A549 (cell line): ENCODE measurements at regions not wholly inside any gene's neighbourhood (a gene's known extent, or its start where the extent isn't known, plus 50 kb on each side); places are given as distances from the start of the nearest gene placed in this dataset.

Source experiments
- ATAC-seq, 2 experiments: fragments of 200-7000 bp in 1 of 2; fragments of >200 bp in 1 of 2; cut with Nextera tagmentation in 1 of 2; cut with Tn5 transposase in 1 of 2; 3 replicates each; pipeline versions ENCODE4 v1.8.0 to v1.9.1; 2018 to 2020; ENCODE audit warnings: mild to moderate bottlenecking in 1 of 2, moderate library complexity in 1 of 2
- CTCF ChIA-PET: fragments of 300-600 bp; sonication (Branson Sonifier 250); formaldehyde crosslinking; extraction: SDS; loops from one replicate; lab custom pipeline; 2021; ENCODE audit warnings: antibody characterized with exemption, inconsistent platforms; lab: Yijun Ruan, JAX
- POLR2A ChIA-PET: fragments of 350-600 bp; formaldehyde crosslinking; extraction: SDS; loops from one replicate; lab custom pipeline; 2021; ENCODE audit warnings: antibody characterized with exemption, inconsistent platforms; lab: Yijun Ruan, JAX
- DNase-seq, 2 experiments: peaks; one replicate each; pipeline versions ENCODE4 v3.0.0 to v3.0.0-alpha.2; 2011 to 2016; ENCODE audit warnings: low read depth in 1 of 2, low spot score in 1 of 2
- FAIRE-seq: peaks from 2 replicates; lab custom pipeline; 2011; peaks lifted over from hg19 to GRCh38; lab: Jason Lieb, UNC
- H3K27ac ChIP-seq, 2 experiments: fragments of >200 bp; sonication (Bioruptor Twin); formaldehyde crosslinking; 3 replicates each; pipeline ENCODE4 v1.5.1; 2016 to 2017
- H3K4me1 ChIP-seq: fragments of >200 bp; sonication (Bioruptor Twin); formaldehyde crosslinking; 3 replicates; pipeline ENCODE4 v1.6.1; 2016
- H3K4me2 ChIP-seq: fragments of >200 bp; sonication (Bioruptor Twin); formaldehyde crosslinking; 3 replicates; pipeline ENCODE4 v1.6.1; 2016
- H3K4me3 ChIP-seq: fragments of >200 bp; sonication (Bioruptor Twin); formaldehyde crosslinking; 3 replicates; pipeline ENCODE4 v1.5.1; 2016
- H3K9me3 ChIP-seq: fragments of >200 bp; sonication (Bioruptor Twin); formaldehyde crosslinking; 3 replicates; pipeline ENCODE4 v1.6.1; 2016
- BCL3 ChIP-seq: fragments of >200 bp; sonication (Bioruptor Twin); formaldehyde crosslinking; IDR thresholded peaks from 3 replicates; pipeline ENCODE4 v1.6.1; 2016
- BHLHE40 ChIP-seq: IDR thresholded peaks from 2 replicates; pipeline ENCODE4 v1.6.1; 2012; ENCODE audit warnings: low read depth, low read length, inconsistent platforms
- CEBPB ChIP-seq, 2 experiments: fragments of >200 bp in 1 of 2; sonication (Bioruptor Twin) in 1 of 2; formaldehyde crosslinking in 1 of 2; IDR thresholded peaks; 2 replicates each; pipeline ENCODE4 v1.6.1; 2012 to 2016
- EHF ChIP-seq: fragments of 250-450 bp; sonication (Bioruptor Pico); IDR thresholded peaks from 2 replicates; pipeline ENCODE4 v1.5.0; 2020; ENCODE audit warnings: mild to moderate bottlenecking
- EHMT2 ChIP-seq: fragments of 200-600 bp; sonication (generic); IDR thresholded peaks from 2 replicates; pipeline ENCODE4 v1.6.1; 2016; ENCODE audit warnings: antibody characterized with exemption, low read depth, mild to moderate bottlenecking, moderate library complexity
- GATA3 ChIP-seq: IDR thresholded peaks from 2 replicates; pipeline ENCODE4 v1.6.1; 2012; ENCODE audit warnings: borderline replicate concordance
- HDAC2 ChIP-seq: fragments of 200-600 bp; sonication (generic); IDR thresholded peaks from 2 replicates; pipeline ENCODE4 v1.6.1; 2016
- HEYL ChIP-seq: fragments of 250-450 bp; sonication (Bioruptor Pico); IDR thresholded peaks from 2 replicates; pipeline ENCODE4 v1.8.0; 2021; ENCODE audit warnings: mild to moderate bottlenecking, moderate library complexity
- HOXA7 ChIP-seq: fragments of 250-450 bp; sonication (Bioruptor Pico); IDR thresholded peaks from 2 replicates; pipeline ENCODE4 v1.5.0; 2020; ENCODE audit warnings: mild to moderate bottlenecking, moderate library complexity
- HOXB5 ChIP-seq: fragments of 250-450 bp; sonication (Bioruptor Pico); IDR thresholded peaks from 2 replicates; pipeline ENCODE4 v1.5.0; 2020; ENCODE audit warnings: mild to moderate bottlenecking, moderate library complexity
- KDM5A ChIP-seq: fragments of 200-600 bp; sonication (generic); IDR thresholded peaks from 2 replicates; pipeline ENCODE4 v1.6.1; 2016; ENCODE audit warnings: antibody characterized with exemption, mild to moderate bottlenecking
- MAFK ChIP-seq: fragments of 450-650 bp; IDR thresholded peaks from 2 replicates; pipeline ENCODE4 v1.6.1; 2014; ENCODE audit not compliant: partially characterized antibody
- MAZ ChIP-seq: fragments of 150-350 bp; IDR thresholded peaks from 2 replicates; pipeline ENCODE4 v1.6.1; 2014; ENCODE audit warnings: antibody characterized with exemption, low read depth, low read length, borderline replicate concordance
- MYC ChIP-seq: IDR thresholded peaks from 2 replicates; pipeline ENCODE4 v1.6.1; 2012; ENCODE audit warnings: mild to moderate bottlenecking, inconsistent platforms, low read length, improper control_type of control experiment, borderline replicate concordance
- NPAS2 ChIP-seq: fragments of 250-450 bp; sonication (Bioruptor Pico); IDR thresholded peaks from 2 replicates; pipeline ENCODE4 v1.8.0; 2022; ENCODE audit warnings: mild to moderate bottlenecking, moderate library complexity, borderline replicate concordance
- PBX3 ChIP-seq: IDR thresholded peaks from 2 replicates; pipeline ENCODE4 v1.6.1; 2012
- PHF8 ChIP-seq: fragments of 200-600 bp; sonication (generic); IDR thresholded peaks from 2 replicates; pipeline ENCODE4 v1.6.1; 2016; ENCODE audit warnings: low read depth, mild to moderate bottlenecking, antibody characterized with exemption, moderate library complexity, borderline replicate concordance
- RAD21 ChIP-seq, 2 experiments: fragments of >200 bp in 1 of 2; sonication (Bioruptor Twin) in 1 of 2; formaldehyde crosslinking in 1 of 2; IDR thresholded peaks in 1 of 2; conservative IDR thresholded peaks in 1 of 2; 2 replicates in 1 of 2; 3 replicates in 1 of 2; pipeline ENCODE4 v1.6.1; 2012 to 2018; ENCODE audit warnings: inconsistent platforms in 1 of 2
- REST ChIP-seq: fragments of 200-600 bp; sonication (generic); IDR thresholded peaks from 2 replicates; pipeline ENCODE4 v1.6.1; 2016; ENCODE audit warnings: antibody characterized with exemption, mild to moderate bottlenecking, moderate library complexity
- USF2 ChIP-seq: fragments of 450-650 bp; IDR thresholded peaks from 2 replicates; pipeline ENCODE4 v1.6.1; 2014; ENCODE audit warnings: antibody characterized with exemption
- WGBS: methylation state at CpG from one replicate; pipeline ENCODE4 v1.1.6; 2017; ENCODE audit errors: missing lambda C conversion rate; 5-methylcytosine and 5-hydroxymethylcytosine counted together
- TF ChIP-seq, protein P1 (sequence below): IDR thresholded peaks from 2 replicates; pipeline ENCODE4 v1.6.1; 2012

- ChIA-PET CTCF (interaction anchor here (0.6 kb wide), 1 partner anchor 33 kb away, joined by 3 read pairs; no protein-coding TSS in a partner anchor), POLR2A (no interaction called here)
- no peak for TF ChIP-seq BHLHE40
- TF ChIP-seq USF2, result no peak
- no peak for TF ChIP-seq EHMT2
- no peak for TF ChIP-seq RAD21 (conservative IDR thresholded peaks at IDR 0.05 in 1 of 2, IDR thresholded peaks at IDR 0.05 in 1 of 2)
- no peak for TF ChIP-seq KDM5A
- no peak for TF ChIP-seq PBX3
- no peak for TF ChIP-seq GATA3
- no peak for TF ChIP-seq HOXB5 (CRISPR knock-in tag)
- TF ChIP-seq MAFK, result no peak
- TF ChIP-seq MAZ, result no peak
- TF ChIP-seq, protein P1, sequence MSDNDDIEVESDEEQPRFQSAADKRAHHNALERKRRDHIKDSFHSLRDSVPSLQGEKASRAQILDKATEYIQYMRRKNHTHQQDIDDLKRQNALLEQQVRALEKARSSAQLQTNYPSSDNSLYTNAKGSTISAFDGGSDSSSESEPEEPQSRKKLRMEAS, result no peak
- TF ChIP-seq REST, result no peak
- no peak for TF ChIP-seq NPAS2
- TF ChIP-seq EHF (CRISPR knock-in tag), result no peak
- no peak for TF ChIP-seq HOXA7
- no peak for TF ChIP-seq PHF8
- no peak for TF ChIP-seq MYC
- TF ChIP-seq HEYL, result no peak
- TF ChIP-seq HDAC2, result no peak
- no peak for TF ChIP-seq BCL3
- no peak overlapping the region for H3K27ac ChIP-seq
- FAIRE-seq, result no peak
- ATAC-seq, result no peak
- H3K4me3 ChIP-seq, result no peak overlapping the region
- no peak for DNase-seq
- H3K4me2 ChIP-seq, result no peak overlapping the region
- no peaks in the 10 kb centered on the region for H3K9me3 ChIP-seq
- H3K4me1 ChIP-seq, result no peaks in the 10 kb centered on the region
- 61% methylated on average over 5 of the region's 5 CpGs for WGBS
These were observed 224.6 kb upstream of the CDH5 start for GRCh38 chr16:66141885-66142284.

DNA sequence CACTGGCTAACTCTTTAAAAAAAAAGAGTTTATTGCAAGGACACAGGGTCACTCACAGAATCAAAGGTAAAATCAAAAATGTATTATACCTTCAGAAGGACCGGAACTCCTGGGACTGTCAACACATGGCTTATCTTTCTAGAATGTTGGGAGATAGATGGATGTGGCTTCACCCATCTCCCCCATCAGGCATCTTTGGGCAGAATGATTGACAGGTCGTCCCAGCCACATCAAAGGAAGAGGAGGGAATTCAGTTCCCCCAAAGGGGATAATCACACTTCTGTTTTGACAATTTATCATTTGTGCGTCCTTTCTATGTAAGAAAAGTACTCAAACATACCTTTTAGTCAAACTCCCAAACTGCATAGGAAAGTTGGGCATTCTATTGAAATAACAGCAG lies 228.6 kb upstream of the CDH5 start:
- WGBS, result 27% methylated on average over 3 of the region's 3 CpGs
- POLR2A ChIA-PET, result no interaction called here
- no peaks in the 10 kb centered on the region for H3K9me3 ChIP-seq
- DNase-seq (no peak), FAIRE-seq (no peak), ATAC-seq (no peak)
- no peaks in the 10 kb centered on the region for H3K4me1 ChIP-seq
- no peak for TF ChIP-seq CEBPB (IDR thresholded peaks at IDR 0.05)
- TF ChIP-seq RAD21 (conservative IDR thresholded peaks at IDR 0.05 in 1 of 2, IDR thresholded peaks at IDR 0.05 in 1 of 2), result no peak
- TF ChIP-seq, all 56 proteins: peak for 0
- no peak overlapping the region for H3K27ac ChIP-seq
- CTCF ChIA-PET, result no interaction called here
- no peak overlapping the region for H3K4me3 ChIP-seq
- no peak overlapping the region for H3K4me2 ChIP-seq
